DND-41 (cell line): ENCODE measurements at regions not wholly inside any gene's neighbourhood (a gene's known extent, or its start where the extent isn't known, plus 50 kb on each side); places are given as distances from the start of the nearest gene placed in this dataset.

Experiments
- ATAC-seq: fragments of 200-7000 bp; cut with Tn5 transposase; 3 replicates; pipeline ENCODE4 v1.9.1; 2021; ENCODE audit warnings: low read depth; ENCODE audit not compliant: insufficient read depth
- DNase-seq: peaks from one replicate; pipeline ENCODE4 v3.0.0-alpha.2; 2020
- H2AFZ ChIP-seq: 2 replicates; pipeline ENCODE4 v1.6.0; 2012; ENCODE audit warnings: low read depth, low read length
- H3K27ac ChIP-seq: 2 replicates; pipeline ENCODE4 v1.5.1; 2012; ENCODE audit warnings: low read length, inconsistent platforms
- H3K27me3 ChIP-seq: fragments of 200-600 bp; sonication (generic); 2 replicates; pipeline ENCODE4 v1.6.0; 2012; ENCODE audit warnings: low read length, mild to moderate bottlenecking, inconsistent platforms; ENCODE audit not compliant: insufficient read depth, poor library complexity
- H3K36me3 ChIP-seq: 2 replicates; pipeline ENCODE4 v1.5.1; 2012; ENCODE audit warnings: low read length, inconsistent platforms; ENCODE audit not compliant: insufficient read depth
- H3K4me1 ChIP-seq: 2 replicates; pipeline ENCODE4 v1.5.1; 2012; ENCODE audit warnings: mild to moderate bottlenecking, low read length; ENCODE audit not compliant: insufficient read depth
- H3K4me2 ChIP-seq: 2 replicates; pipeline ENCODE4 v1.6.0; 2012; ENCODE audit warnings: mild to moderate bottlenecking, moderate library complexity, low read length, inconsistent platforms; ENCODE audit not compliant: insufficient read depth
- H3K4me3 ChIP-seq, 2 experiments: fragments of 200-600 bp in 1 of 2; shearing (Covaris generic) in 1 of 2; 2 replicates each; pipeline ENCODE4 v1.5.1; 2012 to 2016; ENCODE audit warnings: inconsistent platforms in 2 of 2, low read length in 2 of 2, mild to moderate bottlenecking in 2 of 2, low read depth in 1 of 2, moderate library complexity in 1 of 2
- H3K79me2 ChIP-seq: 2 replicates; pipeline ENCODE4 v1.6.0; 2012; ENCODE audit warnings: low read length, inconsistent platforms; ENCODE audit not compliant: insufficient read depth
- H3K9ac ChIP-seq: 2 replicates; pipeline ENCODE4 v1.6.0; 2012; ENCODE audit warnings: low read depth, mild to moderate bottlenecking, inconsistent platforms, low read length, moderate library complexity
- H3K9me3 ChIP-seq: 2 replicates; pipeline ENCODE4 v1.5.1; 2012; ENCODE audit warnings: low read length, moderate library complexity, mild to moderate bottlenecking, inconsistent platforms; ENCODE audit not compliant: insufficient read depth, severe bottlenecking
- H4K20me1 ChIP-seq: 2 replicates; pipeline ENCODE4 v1.6.0; 2012; ENCODE audit warnings: low read length; ENCODE audit not compliant: insufficient read depth
- CTCF ChIP-seq: IDR thresholded peaks from 2 replicates; pipeline ENCODE4 v1.5.1; 2012; ENCODE audit warnings: borderline replicate concordance, low read length, moderate library complexity, mild to moderate bottlenecking; ENCODE audit not compliant: poor library complexity, severe bottlenecking; ENCODE audit errors: extremely low read depth
- EZH2 ChIP-seq: IDR thresholded peaks from 3 replicates; pipeline ENCODE4 v1.6.1; 2012; ENCODE audit warnings: borderline replicate concordance, low read depth, mild to moderate bottlenecking, moderate library complexity, low read length, inconsistent platforms; ENCODE audit not compliant: severe bottlenecking

DNA sequence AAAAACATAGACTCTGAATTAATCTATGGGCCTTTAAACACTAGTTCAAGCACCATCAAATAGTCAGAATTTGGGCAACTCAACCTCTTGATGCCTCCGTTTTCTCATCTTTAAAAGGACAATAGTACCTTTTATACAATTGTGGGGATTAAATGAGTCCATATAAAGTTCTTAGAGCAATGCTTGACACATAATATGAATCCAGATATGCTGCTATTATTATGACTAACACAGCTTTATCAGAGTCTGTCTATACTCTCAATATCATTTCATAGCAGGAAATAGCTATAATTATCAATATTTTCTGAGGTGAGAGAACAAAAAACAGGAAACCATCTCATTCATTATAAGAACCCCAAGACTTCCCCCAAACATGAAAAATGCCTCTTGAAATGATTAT lies 430.5 kb upstream of the XYLT1 start:
- H3K27me3 ChIP-seq: no peaks in the 10 kb centered on the region

GRCh38 chr16:17899141-17899540 lies 428.4 kb upstream of the XYLT1 start:
- TF ChIP-seq EZH2 (no peak), CTCF (no peak)
- Histone ChIP-seq H3K27me3 (no peaks in the 10 kb centered on the region), H3K27ac (no peak overlapping the region), H2AFZ (no peak overlapping the region), H3K4me3 (no peak overlapping the region), H3K36me3 (no peaks in the 10 kb centered on the region), H4K20me1 (no peaks in the 10 kb centered on the region), H3K9ac (no peak overlapping the region), H3K79me2 (no peaks in the 10 kb centered on the region), H3K4me1 (no peaks in the 10 kb centered on the region), H3K4me2 (no peak overlapping the region), H3K9me3 (no peaks in the 10 kb centered on the region)
- ATAC-seq: no peak
- no peak for DNase-seq

More for the DNA sequence above, 430.5 kb upstream of the XYLT1 start:
- no peak overlapping the region for H3K4me2 ChIP-seq
- no peaks in the 10 kb centered on the region for H3K36me3 ChIP-seq
- no peak overlapping the region for H3K9ac ChIP-seq
- no peak overlapping the region for H3K27ac ChIP-seq
- no peaks in the 10 kb centered on the region for H4K20me1 ChIP-seq
- no peak overlapping the region for H3K4me3 ChIP-seq
- H3K79me2 ChIP-seq: no peaks in the 10 kb centered on the region
- H2AFZ ChIP-seq: no peak overlapping the region
- ATAC-seq: no peak
- no peak for TF ChIP-seq CTCF
- no peak for TF ChIP-seq EZH2
- no peaks in the 10 kb centered on the region for H3K4me1 ChIP-seq
- DNase-seq: no peak
- H3K9me3 ChIP-seq: no peaks in the 10 kb centered on the region

DNA sequence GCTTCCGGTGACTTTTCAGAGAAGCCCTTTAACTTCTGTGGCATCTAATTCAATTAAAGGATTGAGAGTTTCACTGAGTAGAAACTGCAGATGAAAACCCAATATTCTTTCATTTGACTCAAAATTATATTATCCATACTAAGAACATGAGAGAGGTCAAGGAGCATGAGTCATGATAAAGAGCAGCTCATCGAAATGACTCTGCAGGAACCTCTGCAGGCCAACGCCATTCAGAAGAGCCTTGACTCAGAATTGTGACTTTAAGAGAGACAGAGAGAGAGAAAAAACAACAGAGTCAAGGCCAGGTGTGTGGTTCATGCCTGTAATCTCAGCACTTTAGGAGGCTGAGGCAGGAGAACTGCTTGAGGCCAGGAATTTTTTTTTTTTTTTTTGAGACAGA lies 417.2 kb upstream of the XYLT1 start:
- no peak overlapping the region for H3K27ac ChIP-seq

More for the DNA sequence above, 417.2 kb upstream of the XYLT1 start:
- Histone ChIP-seq H3K4me3 (no peak overlapping the region), H3K9ac (no peak overlapping the region), H3K79me2 (no peaks in the 10 kb centered on the region), H3K4me1 (no peaks in the 10 kb centered on the region), H4K20me1 (no peaks in the 10 kb centered on the region), H3K36me3 (no peaks in the 10 kb centered on the region), H3K4me2 (no peak overlapping the region), H2AFZ (no peak overlapping the region), H3K9me3 (no peaks in the 10 kb centered on the region), H3K27me3 (no peaks in the 10 kb centered on the region)
- TF ChIP-seq EZH2 (no peak), CTCF (no peak)
- ATAC-seq (no peak), DNase-seq (no peak)
